Activated CD4-positive, alpha-beta memory T cell treated with anti-CD3 and anti-CD28 coated beads for 36 hours (primary cell): ENCODE measurements at regions not wholly inside any gene's neighbourhood (a gene's known extent, or its start where the extent isn't known, plus 50 kb on each side); places are given as distances from the start of the nearest gene placed in this dataset.

Experiments used
- CTCF ChIA-PET: fragments of 350-600 bp; sonication (Branson Sonifier 250); formaldehyde crosslinking; loops from one replicate; lab custom pipeline; 2021; ENCODE audit warnings: antibody characterized with exemption, inconsistent platforms; lab: Charles Lee
- POLR2A ChIA-PET: fragments of 350-600 bp; sonication (Branson Sonifier 250); formaldehyde crosslinking; loops from one replicate; lab custom pipeline; 2021; ENCODE audit warnings: antibody characterized with exemption; lab: Charles Lee
- DNase-seq: peaks from one replicate; pipeline ENCODE4 v3.0.0-alpha.2; 2020
- H3K27ac Mint-ChIP-seq: one replicate; pipeline ENCODE4 v1.8.0; 2021; ENCODE audit warnings: mixed read lengths
- H3K27me3 Mint-ChIP-seq: one replicate; pipeline ENCODE4 v1.8.0; 2021; ENCODE audit warnings: mixed read lengths
- H3K36me3 Mint-ChIP-seq: one replicate; pipeline ENCODE4 v1.8.0; 2021; ENCODE audit warnings: mixed read lengths
- H3K4me1 Mint-ChIP-seq: one replicate; pipeline ENCODE4 v1.8.0; 2021; ENCODE audit warnings: low read depth, mixed read lengths
- H3K4me3 Mint-ChIP-seq: one replicate; pipeline ENCODE4 v1.8.0; 2021; ENCODE audit warnings: mild to moderate bottlenecking, mixed read lengths
- H3K9me3 Mint-ChIP-seq: one replicate; pipeline ENCODE4 v1.8.0; 2021; ENCODE audit warnings: mixed read lengths
- intact Hi-C: fragments of 100-400 bp; cut with micrococcal nuclease; formaldehyde crosslinking; loops from one replicate; pipeline ENCODE4 v1.15.1; 2023

DNA sequence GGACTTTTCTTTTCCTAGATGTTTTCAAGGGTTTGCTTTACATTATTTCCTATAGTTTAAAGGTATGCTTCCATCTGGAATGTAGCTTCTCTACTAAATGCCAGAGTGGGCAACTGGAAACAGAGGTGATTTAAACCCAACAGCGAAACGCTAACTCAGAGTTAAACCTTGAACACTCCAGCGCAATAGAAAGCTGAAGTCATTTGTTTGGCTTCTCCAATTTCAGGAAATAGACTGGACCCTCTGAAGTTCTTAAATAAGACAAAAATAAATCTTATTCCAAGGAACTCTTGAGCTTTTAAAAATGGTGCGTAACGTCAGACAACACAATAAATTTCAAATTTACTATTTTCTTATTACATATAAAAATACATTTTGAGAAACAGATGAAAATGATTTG, 1560.0 kb upstream of the TENM3 start:
- DNase-seq, result no peak
- H3K27me3 Mint-ChIP-seq, result no peaks in the 10 kb centered on the region
- H3K4me3 Mint-ChIP-seq, result no peak overlapping the region
- H3K9me3 Mint-ChIP-seq, result no peaks in the 10 kb centered on the region
- POLR2A ChIA-PET, result no interaction called here
- H3K27ac Mint-ChIP-seq, result no peak overlapping the region
- CTCF ChIA-PET, result interaction anchor here (0.9 kb wide), 1 partner anchor 18 kb away, joined by 3 read pairs; no protein-coding TSS in a partner anchor
- intact Hi-C loops, result no loop called here
- H3K36me3 Mint-ChIP-seq, result no peaks in the 10 kb centered on the region
- H3K4me1 Mint-ChIP-seq, result no peaks in the 10 kb centered on the region

DNA sequence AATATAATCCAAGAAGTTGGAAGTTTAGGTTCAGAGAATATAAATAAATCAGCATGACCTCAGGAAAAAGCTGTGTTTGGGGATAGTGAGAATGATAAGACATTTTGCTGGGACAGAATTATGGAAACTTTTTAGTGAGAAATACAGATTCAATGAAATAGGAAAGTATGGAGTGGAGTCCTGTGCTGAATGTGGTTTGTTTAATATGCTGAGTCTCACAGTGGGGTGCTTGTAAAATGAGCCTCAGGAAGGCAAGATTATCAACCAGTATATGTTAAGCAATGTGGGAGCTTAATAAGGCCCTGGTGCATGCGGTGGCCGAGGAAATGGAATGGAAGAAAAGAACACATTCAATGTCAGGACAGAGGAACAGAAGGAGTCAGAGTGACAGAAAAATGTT, 1554.7 kb upstream of the TENM3 start:
- intact Hi-C loops, result no loop called here
- Mint-ChIP-seq H3K27me3 (no peaks in the 10 kb centered on the region), H3K36me3 (no peaks in the 10 kb centered on the region), H3K27ac (no peak overlapping the region), H3K4me1 (no peaks in the 10 kb centered on the region), H3K4me3 (no peak overlapping the region), H3K9me3 (peaks cover 3% of the 10 kb centered on the region)
- CTCF ChIA-PET, result no interaction called here
- no peak for DNase-seq
- POLR2A ChIA-PET, result no interaction called here

DNA sequence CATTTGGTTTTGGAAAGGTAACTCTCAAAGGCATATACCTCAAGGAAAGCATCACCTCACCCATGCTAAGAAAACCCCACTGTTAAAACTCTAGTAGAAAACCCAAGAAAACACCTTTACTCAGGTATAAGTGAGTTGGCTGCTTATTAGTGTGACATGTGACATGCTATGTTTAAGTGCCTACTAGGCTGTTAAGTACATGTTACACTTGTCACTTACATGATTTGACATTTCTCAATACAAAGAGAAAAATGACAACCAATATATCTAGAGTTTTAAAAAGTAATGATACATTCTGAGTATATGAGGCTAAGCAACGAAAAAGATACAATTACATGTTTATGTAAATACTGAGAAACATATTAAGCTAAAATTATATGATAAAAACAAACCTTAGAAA, 1548.3 kb upstream of the TENM3 start:
- no peak overlapping the region for H3K4me3 Mint-ChIP-seq

DNA sequence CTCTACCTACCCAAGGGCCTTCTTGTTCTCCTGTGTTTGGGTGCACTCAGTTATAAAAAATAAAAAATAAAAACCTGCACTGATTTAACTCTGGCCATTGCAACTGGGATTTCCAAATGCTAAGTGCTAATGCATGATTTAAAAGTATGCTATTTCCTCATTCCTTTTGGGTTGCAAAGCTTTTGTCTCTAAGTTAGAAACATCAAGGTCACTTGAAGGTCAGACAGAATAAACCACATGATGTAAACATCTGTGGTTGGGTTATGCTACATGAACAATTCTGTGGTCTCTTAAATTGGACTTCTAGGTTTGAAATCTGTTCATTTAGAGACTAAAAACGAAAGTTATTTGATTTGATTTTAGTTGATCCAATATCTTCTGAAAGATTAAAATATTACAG, 1547.4 kb upstream of the TENM3 start:
- H3K9me3 Mint-ChIP-seq, result peaks cover 12% of the 10 kb centered on the region
- no peaks in the 10 kb centered on the region for H3K27me3 Mint-ChIP-seq
- no peak for DNase-seq
- no peak overlapping the region for H3K4me3 Mint-ChIP-seq
- H3K4me1 Mint-ChIP-seq, result no peaks in the 10 kb centered on the region
- H3K36me3 Mint-ChIP-seq, result no peaks in the 10 kb centered on the region
- POLR2A ChIA-PET, result no interaction called here
- intact Hi-C loops, result no loop called here
- no peak overlapping the region for H3K27ac Mint-ChIP-seq
- CTCF ChIA-PET, result no interaction called here

More for the DNA sequence above, 1548.3 kb upstream of the TENM3 start:
- ChIA-PET POLR2A (no interaction called here), CTCF (no interaction called here)
- intact Hi-C loops, result no loop called here
- Mint-ChIP-seq H3K36me3 (no peaks in the 10 kb centered on the region), H3K4me1 (no peaks in the 10 kb centered on the region), H3K9me3 (peaks cover 12% of the 10 kb centered on the region), H3K27me3 (no peaks in the 10 kb centered on the region), H3K27ac (no peak overlapping the region)
- no peak for DNase-seq

DNA sequence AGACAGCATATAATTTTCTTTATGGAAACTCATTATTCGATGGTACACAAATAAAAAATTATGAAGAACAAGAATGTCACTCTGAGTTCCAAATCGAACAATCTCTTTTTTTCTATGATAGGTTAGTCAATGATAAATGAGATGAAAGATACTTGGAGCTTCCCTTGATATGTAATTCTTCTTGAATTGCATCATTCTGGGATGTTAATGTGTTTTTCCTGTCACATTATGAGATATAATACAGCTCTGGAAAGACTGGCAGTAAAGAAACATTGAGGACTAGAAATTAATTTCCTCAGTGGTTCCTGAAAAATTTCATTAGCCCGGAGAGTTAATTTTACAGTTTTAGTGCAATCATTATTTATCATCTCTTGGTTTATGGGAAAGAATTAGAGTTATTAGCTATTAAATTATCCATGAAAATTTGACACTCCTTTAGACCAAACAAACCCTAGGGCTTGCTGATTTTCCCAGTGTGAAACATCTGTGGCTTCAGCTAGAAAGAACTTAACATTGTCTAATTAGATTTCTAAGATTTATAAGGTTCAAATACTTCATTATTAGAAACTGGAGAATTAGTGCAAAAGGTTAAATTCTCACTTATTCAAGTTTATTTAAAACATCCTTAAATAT, 1546.6 kb upstream of the TENM3 start:
- H3K4me3 Mint-ChIP-seq, result no peak overlapping the region
- H3K36me3 Mint-ChIP-seq, result no peaks in the 10 kb centered on the region
- H3K27ac Mint-ChIP-seq, result no peak overlapping the region
- POLR2A ChIA-PET, result no interaction called here
- H3K4me1 Mint-ChIP-seq, result no peaks in the 10 kb centered on the region
- intact Hi-C loops, result no loop called here
- CTCF ChIA-PET, result no interaction called here
- H3K9me3 Mint-ChIP-seq, result peaks cover 12% of the 10 kb centered on the region
- no peak for DNase-seq
- no peaks in the 10 kb centered on the region for H3K27me3 Mint-ChIP-seq

DNA sequence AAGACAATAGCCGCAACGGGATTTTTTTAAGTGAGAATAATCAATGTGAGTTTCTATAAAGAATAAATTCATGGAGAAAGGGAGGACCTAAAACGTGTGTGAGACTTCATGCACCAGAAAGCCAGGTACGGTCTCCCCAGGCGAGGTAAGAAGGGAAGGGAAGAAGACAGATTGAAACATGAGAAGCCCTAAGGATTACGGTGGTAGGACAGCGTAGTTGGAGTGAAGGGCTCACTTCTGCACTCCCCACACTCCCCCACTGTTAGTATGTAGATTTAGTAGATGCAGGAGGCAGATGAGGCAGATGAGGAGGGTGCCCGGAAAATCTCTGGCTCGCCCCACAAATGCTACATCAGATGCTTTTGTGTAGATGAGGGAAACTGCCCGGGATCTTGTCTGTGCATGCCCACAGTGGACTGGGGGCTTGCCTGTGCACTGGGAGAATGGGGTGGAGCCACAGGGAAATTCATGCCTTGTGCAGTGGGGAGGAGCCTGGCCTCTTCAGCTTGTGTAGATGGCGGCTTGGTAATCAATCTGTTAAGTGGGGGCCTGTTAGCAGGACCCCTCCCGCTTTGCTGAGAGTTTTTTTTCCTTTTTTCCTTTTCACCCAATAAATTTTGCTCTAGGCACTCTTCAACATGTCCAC, 1544.5 kb upstream of the TENM3 start:
- Mint-ChIP-seq H3K9me3 (peaks cover 7% of the 10 kb centered on the region), H3K36me3 (no peaks in the 10 kb centered on the region), H3K27me3 (no peaks in the 10 kb centered on the region), H3K4me1 (no peaks in the 10 kb centered on the region), H3K27ac (no peak overlapping the region), H3K4me3 (no peak overlapping the region)
- intact Hi-C loops, result no loop called here
- ChIA-PET POLR2A (no interaction called here), CTCF (no interaction called here)
- no peak for DNase-seq

DNA sequence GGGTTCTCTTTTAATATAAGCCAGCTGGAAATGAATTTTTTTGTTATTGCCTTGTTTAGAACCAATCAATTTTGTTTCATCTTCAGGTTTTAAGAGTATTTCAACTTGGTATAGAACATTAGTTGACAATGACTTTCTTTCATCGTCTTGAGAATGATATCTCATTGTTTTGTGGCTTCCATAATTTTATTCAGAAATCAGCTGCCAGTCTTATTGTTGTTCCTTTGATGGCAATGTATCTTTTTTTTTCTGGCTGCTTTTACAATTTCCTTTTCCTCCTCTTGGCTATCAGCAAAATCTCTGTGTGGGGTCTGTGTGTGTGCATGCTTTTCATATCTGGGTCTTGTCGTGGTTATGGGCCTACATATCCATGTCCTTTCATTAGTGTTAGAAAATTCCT, 1536.4 kb upstream of the TENM3 start:
- no peak overlapping the region for H3K4me3 Mint-ChIP-seq
- H3K9me3 Mint-ChIP-seq, result peaks cover 8% of the 10 kb centered on the region
- no peaks in the 10 kb centered on the region for H3K27me3 Mint-ChIP-seq
- no peak for DNase-seq
- no peak overlapping the region for H3K27ac Mint-ChIP-seq
- H3K4me1 Mint-ChIP-seq, result no peaks in the 10 kb centered on the region
- ChIA-PET CTCF (no interaction called here), POLR2A (no interaction called here)
- intact Hi-C loops, result no loop called here
- H3K36me3 Mint-ChIP-seq, result no peaks in the 10 kb centered on the region

DNA sequence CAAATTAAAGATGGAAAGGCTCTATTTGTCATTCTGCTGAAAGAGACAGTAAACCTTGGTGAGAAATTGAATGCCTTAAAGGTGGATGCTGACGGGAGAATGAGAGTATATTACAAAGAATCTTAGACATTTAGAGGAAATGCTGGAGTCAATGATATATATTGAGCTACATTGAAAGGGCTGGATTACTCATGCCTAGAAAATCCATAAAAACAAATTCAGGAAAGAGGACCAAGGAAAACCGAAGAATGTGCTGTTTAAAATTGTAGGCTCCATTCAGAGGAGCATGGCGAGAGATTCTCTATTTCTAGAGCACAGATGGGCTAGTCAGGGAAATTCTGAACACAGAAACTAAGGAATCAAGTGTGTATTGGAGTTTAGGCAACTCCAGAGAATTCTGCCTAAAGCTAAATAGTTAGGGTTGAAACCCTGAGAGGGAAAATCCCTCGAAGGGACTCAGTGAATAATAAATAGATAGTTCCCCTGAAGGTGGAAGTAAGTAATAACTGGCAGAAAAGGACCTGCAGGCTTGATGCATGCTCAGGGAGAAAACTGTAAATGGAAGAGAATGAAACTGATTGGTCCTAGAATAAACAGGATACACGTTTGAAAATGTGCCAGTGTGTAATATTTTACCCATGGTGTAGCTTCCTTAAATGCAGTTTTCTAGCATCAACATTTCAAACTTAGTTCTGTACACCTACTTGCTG, 1532.4 kb upstream of the TENM3 start:
- H3K9me3 Mint-ChIP-seq, result peaks cover 10% of the 10 kb centered on the region
- no peak for DNase-seq
- no peak overlapping the region for H3K4me3 Mint-ChIP-seq
- no peak overlapping the region for H3K27ac Mint-ChIP-seq
- no peaks in the 10 kb centered on the region for H3K36me3 Mint-ChIP-seq
- POLR2A ChIA-PET, result no interaction called here
- intact Hi-C loops, result no loop called here
- CTCF ChIA-PET, result no interaction called here
- H3K4me1 Mint-ChIP-seq, result no peaks in the 10 kb centered on the region
- H3K27me3 Mint-ChIP-seq, result no peaks in the 10 kb centered on the region

DNA sequence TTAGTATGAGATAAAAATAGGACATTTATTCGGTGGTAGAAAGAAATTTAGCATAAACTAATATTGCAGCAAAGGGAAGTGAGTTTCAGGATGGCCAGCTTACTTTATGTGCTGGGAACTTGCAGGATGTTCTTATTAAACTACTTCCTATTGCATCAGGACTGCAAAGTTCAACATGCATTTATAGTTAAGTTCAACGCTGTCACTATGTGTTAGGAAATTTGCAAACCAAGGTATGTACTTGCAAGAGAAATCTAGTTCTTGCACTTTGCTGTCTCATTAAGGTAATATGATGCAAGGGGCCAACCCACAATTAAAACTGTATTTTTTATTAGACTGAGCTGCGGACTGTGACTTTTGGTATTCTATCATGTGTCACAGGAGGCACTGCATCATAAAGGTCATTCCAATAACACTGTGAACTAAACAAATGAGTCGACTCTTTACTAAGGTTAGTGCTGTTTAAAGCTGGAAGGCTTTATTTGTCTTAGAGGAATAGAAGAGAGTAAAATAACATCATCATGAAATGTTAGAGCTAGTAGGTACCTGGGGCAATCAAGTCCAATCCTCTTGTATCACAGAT, 1525.7 kb upstream of the TENM3 start:
- DNase-seq, result no peak
- H3K4me1 Mint-ChIP-seq, result no peaks in the 10 kb centered on the region
- no peaks in the 10 kb centered on the region for H3K27me3 Mint-ChIP-seq
- H3K36me3 Mint-ChIP-seq, result no peaks in the 10 kb centered on the region
- peaks cover 12% of the 10 kb centered on the region for H3K9me3 Mint-ChIP-seq
- CTCF ChIA-PET, result no interaction called here
- no peak overlapping the region for H3K27ac Mint-ChIP-seq
- POLR2A ChIA-PET, result no interaction called here
- H3K4me3 Mint-ChIP-seq, result no peak overlapping the region
- intact Hi-C loops, result no loop called here

DNA sequence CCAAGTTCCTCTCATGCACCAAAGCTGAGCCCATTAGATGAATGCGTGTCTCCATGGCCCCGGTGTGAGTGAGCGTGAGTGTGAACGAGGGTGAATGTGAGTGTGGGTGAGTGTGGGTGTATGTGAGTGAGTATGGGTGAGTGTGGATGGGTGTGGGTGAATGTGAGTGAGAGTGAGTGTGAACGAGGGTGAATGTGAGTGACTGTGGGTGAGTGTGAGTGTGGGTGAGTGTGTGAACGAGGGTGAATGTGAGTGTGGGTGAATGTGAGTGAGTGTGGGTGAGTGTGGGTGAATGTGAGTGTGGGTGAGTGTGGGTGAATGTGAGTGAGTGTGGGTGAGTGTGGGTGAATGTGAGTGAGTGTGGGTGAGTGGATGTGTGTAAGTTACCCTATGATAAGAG, 1521.8 kb upstream of the TENM3 start:
- POLR2A ChIA-PET, result no interaction called here
- intact Hi-C loops, result no loop called here
- peaks cover 9% of the 10 kb centered on the region for H3K9me3 Mint-ChIP-seq

DNA sequence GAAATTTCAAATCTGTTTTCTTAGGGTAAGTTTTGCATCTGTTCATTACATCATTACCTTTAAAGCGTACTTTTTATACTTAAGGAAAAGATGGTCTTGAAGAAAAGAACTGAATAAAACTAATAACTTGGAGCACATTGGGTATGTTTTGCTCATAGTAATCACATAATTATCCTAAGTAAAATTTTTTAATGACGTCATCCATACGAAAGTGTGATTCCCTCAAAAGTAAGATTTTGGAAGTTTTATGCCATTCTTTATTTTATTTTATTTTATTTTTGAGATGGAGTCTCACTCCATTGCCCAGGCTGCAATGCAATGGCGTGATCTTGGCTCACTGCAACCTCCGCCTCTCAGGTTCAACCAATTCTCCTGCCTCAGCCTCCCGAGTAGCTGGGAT, 1516.6 kb upstream of the TENM3 start:
- no peaks in the 10 kb centered on the region for H3K4me1 Mint-ChIP-seq
- no peak for DNase-seq
- no peak overlapping the region for H3K4me3 Mint-ChIP-seq
- H3K27me3 Mint-ChIP-seq, result no peaks in the 10 kb centered on the region
- ChIA-PET CTCF (no interaction called here), POLR2A (no interaction called here)
- no peaks in the 10 kb centered on the region for H3K36me3 Mint-ChIP-seq
- H3K27ac Mint-ChIP-seq, result no peak overlapping the region
- intact Hi-C loops, result no loop called here
- H3K9me3 Mint-ChIP-seq, result peaks cover 10% of the 10 kb centered on the region

More for the DNA sequence above, 1521.8 kb upstream of the TENM3 start:
- Mint-ChIP-seq H3K4me1 (no peaks in the 10 kb centered on the region), H3K27me3 (no peaks in the 10 kb centered on the region), H3K4me3 (no peak overlapping the region), H3K36me3 (no peaks in the 10 kb centered on the region), H3K27ac (no peak overlapping the region)
- CTCF ChIA-PET, result no interaction called here
- DNase-seq, result no peak

DNA sequence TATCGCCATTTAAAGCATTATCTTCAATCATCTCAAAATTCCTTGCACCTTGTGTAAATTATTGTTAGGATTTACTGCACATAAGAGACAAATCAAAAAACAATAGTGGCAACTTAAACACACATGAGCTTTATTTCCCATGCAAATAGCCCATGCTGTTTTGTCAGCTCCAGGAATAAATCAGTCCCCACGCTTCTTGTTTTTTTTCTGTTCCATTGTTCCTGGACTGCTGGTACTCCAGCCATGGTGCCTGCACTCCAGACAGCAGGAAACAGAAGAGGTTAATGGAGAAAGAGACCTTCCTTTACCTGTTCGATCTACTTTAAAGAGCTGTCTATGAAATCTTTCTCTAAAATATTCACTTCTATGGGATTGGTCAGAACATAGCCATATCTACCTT, 1515.7 kb upstream of the TENM3 start:
- no peak overlapping the region for H3K27ac Mint-ChIP-seq
- H3K27me3 Mint-ChIP-seq, result no peaks in the 10 kb centered on the region
- intact Hi-C loops, result no loop called here
- no peak for DNase-seq
- H3K9me3 Mint-ChIP-seq, result peaks cover 5% of the 10 kb centered on the region
- POLR2A ChIA-PET, result no interaction called here
- CTCF ChIA-PET, result no interaction called here
- no peaks in the 10 kb centered on the region for H3K36me3 Mint-ChIP-seq
- no peaks in the 10 kb centered on the region for H3K4me1 Mint-ChIP-seq
- no peak overlapping the region for H3K4me3 Mint-ChIP-seq
